ENCODE measurements at regions not wholly inside any gene's neighbourhood (a gene's known extent, or its start where the extent isn't known, plus 50 kb on each side); places are given as distances from the start of the nearest gene placed in this dataset.

DNA sequence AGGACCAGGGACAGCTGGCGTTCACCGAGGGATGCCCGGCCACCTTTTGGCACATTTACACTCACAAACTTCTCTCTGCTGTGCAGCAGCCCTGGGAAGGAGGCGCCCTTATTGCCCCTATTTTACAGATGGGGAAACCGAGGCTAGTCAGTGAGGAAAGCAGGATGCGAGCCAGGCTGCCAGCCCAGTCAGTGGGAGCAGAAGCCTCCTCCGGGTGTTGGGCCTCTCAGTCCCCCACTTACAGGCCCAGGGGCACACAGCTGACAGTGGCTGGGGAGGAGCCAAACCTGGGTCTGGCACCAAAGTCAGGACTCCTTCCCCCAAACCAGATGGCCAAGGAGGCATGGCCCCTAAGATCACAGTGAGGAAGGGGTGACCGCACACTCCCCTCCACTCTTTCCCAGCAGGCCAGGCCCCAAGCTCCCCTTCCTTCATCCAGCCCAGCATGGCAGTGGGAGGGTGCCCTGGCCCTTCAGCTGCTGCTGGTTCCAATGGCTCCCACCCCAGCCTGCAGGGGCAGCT, 121.4 kb upstream of the ANO1 start:
- in situ Hi-C loops (cut with HindIII; ENCODE audit: extremely low pct_ligation_motif_present, low pct_unique_long_range_greater_than_20kb) (no loop called here), intact Hi-C loops (cut with micrococcal nuclease; ENCODE audit: unreplicated experiment) (no loop called here)
- FAIRE-seq (no peak), DNase-seq (ENCODE audit: low spot score) (no peak), ATAC-seq (no peak)
- Histone ChIP-seq H3K4me1 (ENCODE audit: insufficient read depth, low read length) (no peaks in the 10 kb centered on the region), H3K9me3 (ENCODE audit: low read length) (no peaks in the 10 kb centered on the region), H3K79me2 (ENCODE audit: insufficient read depth, low read length) (no peaks in the 10 kb centered on the region), H3K4me3 (replicated peaks in 1 of 3; ENCODE audit: insufficient read depth in 1 of 3, low read depth in 2 of 3, low read length in 3 of 3) (no peak overlapping the region), H4K20me1 (ENCODE audit: insufficient read depth, low read length) (peaks cover 11% of the 10 kb centered on the region; the same call in 1 of the 2 replicates), H3K27ac (ENCODE audit: extremely low read length, insufficient read depth, low read length) (no peak overlapping the region), H3K4me2 (ENCODE audit: low read depth, low read length) (no peak overlapping the region), H2AFZ (ENCODE audit: low read length) (no peak overlapping the region), H3K27me3 (ENCODE audit: control insufficient read depth in 1 of 2, insufficient read depth in 2 of 2, low read length in 2 of 2) (peaks cover 8 to 57% of the 10 kb centered on the region in 2 experiments; a peak in 4 of 5 replicates), H3K9ac (ENCODE audit: insufficient read depth, low read depth, low read length) (no peak overlapping the region), H3K36me3 (replicated peaks in 1 of 2; ENCODE audit: control insufficient read depth in 1 of 2, insufficient read depth in 2 of 2, low read length in 2 of 2) (no peaks in the 10 kb centered on the region)
- WGBS (ENCODE audit: low lambda C conversion rate): 36% methylated on average over 5 of the region's 8 CpGs
- ChIA-PET CTCF (ENCODE audit: low intra/inter-chr PET ratio, low total read pairs) (no interaction called here), POLR2A (no interaction called here)
- BruUV-seq (replicated peaks): no TSS peak
- no peak for TF ChIP-seq ATAD3A (CRISPR knock-in tag; IDR thresholded peaks at IDR 0.05)
- TF ChIP-seq, protein P1, sequence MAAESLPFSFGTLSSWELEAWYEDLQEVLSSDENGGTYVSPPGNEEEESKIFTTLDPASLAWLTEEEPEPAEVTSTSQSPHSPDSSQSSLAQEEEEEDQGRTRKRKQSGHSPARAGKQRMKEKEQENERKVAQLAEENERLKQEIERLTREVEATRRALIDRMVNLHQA (CRISPR knock-in tag; IDR thresholded peaks at IDR 0.05): no peak

DNA sequence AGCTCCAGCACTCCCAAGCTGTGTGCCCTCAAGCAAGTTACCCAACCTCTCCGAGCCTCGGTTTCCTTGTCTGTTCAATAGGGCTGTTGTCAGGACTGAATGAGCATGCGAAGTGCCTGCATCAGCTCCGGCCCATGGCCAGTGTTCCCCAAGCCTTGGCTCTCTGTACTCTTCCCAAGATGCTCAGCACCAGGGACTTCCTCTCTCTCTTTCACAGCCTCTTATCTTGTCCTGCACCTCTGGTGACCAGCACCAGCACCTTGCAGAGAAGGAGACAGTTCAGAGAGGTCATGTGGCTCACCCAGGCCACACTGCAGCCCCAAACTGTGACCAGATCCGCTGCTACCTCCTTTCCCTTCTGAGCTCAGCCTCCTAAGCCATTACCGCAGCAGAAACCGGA, 120.3 kb upstream of the ANO1 start:
- Histone ChIP-seq H3K27me3 (ENCODE audit: control insufficient read depth in 1 of 2, insufficient read depth in 2 of 2, low read length in 2 of 2) (peaks cover 8 to 68% of the 10 kb centered on the region in 2 experiments; a peak in 4 of 5 replicates), H4K20me1 (ENCODE audit: insufficient read depth, low read length) (peaks cover 11% of the 10 kb centered on the region; the same call in 1 of the 2 replicates), H3K4me3 (replicated peaks in 1 of 3; ENCODE audit: insufficient read depth in 1 of 3, low read depth in 2 of 3, low read length in 3 of 3) (no peak overlapping the region), H3K36me3 (replicated peaks in 1 of 2; ENCODE audit: control insufficient read depth in 1 of 2, insufficient read depth in 2 of 2, low read length in 2 of 2) (no peaks in the 10 kb centered on the region), H3K9ac (ENCODE audit: insufficient read depth, low read depth, low read length) (no peak overlapping the region), H3K4me1 (ENCODE audit: insufficient read depth, low read length) (no peaks in the 10 kb centered on the region), H3K4me2 (ENCODE audit: low read depth, low read length) (no peak overlapping the region), H2AFZ (ENCODE audit: low read length) (no peak overlapping the region), H3K79me2 (ENCODE audit: insufficient read depth, low read length) (no peaks in the 10 kb centered on the region), H3K27ac (ENCODE audit: extremely low read length, insufficient read depth, low read length) (no peak overlapping the region), H3K9me3 (ENCODE audit: low read length) (no peaks in the 10 kb centered on the region)
- in situ Hi-C loops (cut with HindIII; ENCODE audit: extremely low pct_ligation_motif_present, low pct_unique_long_range_greater_than_20kb) (no loop called here), intact Hi-C loops (cut with micrococcal nuclease; ENCODE audit: unreplicated experiment) (no loop called here)
- ATAC-seq: no peak
- 52% methylated on average over 5 of the region's 7 CpGs for WGBS (ENCODE audit: low lambda C conversion rate)
- POLR2A ChIA-PET: no interaction called here
- CTCF ChIA-PET (ENCODE audit: low intra/inter-chr PET ratio, low total read pairs): no interaction called here
- FAIRE-seq: no peak
- no TSS peak for BruUV-seq (replicated peaks)
- DNase-seq (ENCODE audit: low spot score): no peak
- TF ChIP-seq POLR2AphosphoS2 (IDR thresholded peaks at IDR 0.05; ENCODE audit: low read depth, low read length): no peak
- no peak for TF ChIP-seq NR2F6 (IDR thresholded peaks at IDR 0.05)
- no peak for TF ChIP-seq NR2F6 (CRISPR knock-in tag; IDR thresholded peaks at IDR 0.05)
- TF ChIP-seq, protein P2, sequence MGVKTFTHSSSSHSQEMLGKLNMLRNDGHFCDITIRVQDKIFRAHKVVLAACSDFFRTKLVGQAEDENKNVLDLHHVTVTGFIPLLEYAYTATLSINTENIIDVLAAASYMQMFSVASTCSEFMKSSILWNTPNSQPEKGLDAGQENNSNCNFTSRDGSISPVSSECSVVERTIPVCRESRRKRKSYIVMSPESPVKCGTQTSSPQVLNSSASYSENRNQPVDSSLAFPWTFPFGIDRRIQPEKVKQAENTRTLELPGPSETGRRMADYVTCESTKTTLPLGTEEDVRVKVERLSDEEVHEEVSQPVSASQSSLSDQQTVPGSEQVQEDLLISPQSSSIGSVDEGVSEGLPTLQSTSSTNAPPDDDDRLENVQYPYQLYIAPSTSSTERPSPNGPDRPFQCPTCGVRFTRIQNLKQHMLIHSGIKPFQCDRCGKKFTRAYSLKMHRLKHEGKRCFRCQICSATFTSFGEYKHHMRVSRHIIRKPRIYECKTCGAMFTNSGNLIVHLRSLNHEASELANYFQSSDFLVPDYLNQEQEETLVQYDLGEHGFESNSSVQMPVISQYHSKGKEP (CRISPR knock-in tag; IDR thresholded peaks at IDR 0.05): no peak
- no peak for TF ChIP-seq ZNF773 (CRISPR knock-in tag; IDR thresholded peaks at IDR 0.05; ENCODE audit: borderline replicate concordance)
- TF ChIP-seq, protein P3, sequence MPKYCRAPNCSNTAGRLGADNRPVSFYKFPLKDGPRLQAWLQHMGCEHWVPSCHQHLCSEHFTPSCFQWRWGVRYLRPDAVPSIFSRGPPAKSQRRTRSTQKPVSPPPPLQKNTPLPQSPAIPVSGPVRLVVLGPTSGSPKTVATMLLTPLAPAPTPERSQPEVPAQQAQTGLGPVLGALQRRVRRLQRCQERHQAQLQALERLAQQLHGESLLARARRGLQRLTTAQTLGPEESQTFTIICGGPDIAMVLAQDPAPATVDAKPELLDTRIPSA (CRISPR knock-in tag; IDR thresholded peaks at IDR 0.05; ENCODE audit: borderline replicate concordance): no peak
- no peak for TF ChIP-seq PHF8 (CRISPR knock-in tag; IDR thresholded peaks at IDR 0.05)
- TF ChIP-seq ZNF350 (CRISPR knock-in tag; IDR thresholded peaks at IDR 0.05; ENCODE audit: borderline replicate concordance, low read depth): no peak
- no peak for TF ChIP-seq ASH2L (IDR thresholded peaks at IDR 0.05; ENCODE audit: insufficient read length, low read depth, low read length)
- no peak for TF ChIP-seq HDAC6 (IDR thresholded peaks at IDR 0.05; ENCODE audit: low read depth, low read length)
- TF ChIP-seq RBFOX2 (IDR thresholded peaks at IDR 0.05; ENCODE audit: low read depth, low read length): no peak
- TF ChIP-seq ARHGAP35 (CRISPR knock-in tag; IDR thresholded peaks at IDR 0.05; ENCODE audit: borderline replicate concordance): no peak
- TF ChIP-seq BCL6 (CRISPR knock-in tag; IDR thresholded peaks at IDR 0.05): no peak
- TF ChIP-seq, protein P4, sequence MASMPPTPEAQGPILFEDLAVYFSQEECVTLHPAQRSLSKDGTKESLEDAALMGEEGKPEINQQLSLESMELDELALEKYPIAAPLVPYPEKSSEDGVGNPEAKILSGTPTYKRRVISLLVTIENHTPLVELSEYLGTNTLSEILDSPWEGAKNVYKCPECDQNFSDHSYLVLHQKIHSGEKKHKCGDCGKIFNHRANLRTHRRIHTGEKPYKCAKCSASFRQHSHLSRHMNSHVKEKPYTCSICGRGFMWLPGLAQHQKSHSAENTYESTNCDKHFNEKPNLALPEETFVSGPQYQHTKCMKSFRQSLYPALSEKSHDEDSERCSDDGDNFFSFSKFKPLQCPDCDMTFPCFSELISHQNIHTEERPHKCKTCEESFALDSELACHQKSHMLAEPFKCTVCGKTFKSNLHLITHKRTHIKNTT (CRISPR knock-in tag; IDR thresholded peaks at IDR 0.05): no peak

All from HepG2 (cell line).